ENCODE measurements at regions not wholly inside any gene's neighbourhood (a gene's known extent, or its start where the extent isn't known, plus 50 kb on each side); places are given as distances from the start of the nearest gene placed in this dataset.

DNA sequence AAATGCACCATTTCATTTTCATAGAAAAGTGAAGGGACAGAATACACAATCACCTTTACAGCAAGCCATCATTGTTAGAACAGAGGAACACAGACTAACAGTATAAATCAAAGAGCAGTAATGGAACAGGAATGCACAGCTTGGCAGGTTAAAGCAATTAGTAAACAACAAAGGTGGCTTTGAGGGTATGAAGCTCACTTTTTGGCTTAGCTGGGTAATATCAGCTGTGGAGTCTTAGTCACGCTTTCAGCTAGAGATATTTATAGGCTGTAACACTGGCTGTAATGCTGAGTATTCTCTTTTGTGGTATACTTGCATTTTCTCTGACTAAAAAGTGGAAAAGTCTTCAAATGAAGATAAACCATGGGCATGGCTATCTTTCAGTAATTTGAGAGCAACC is 1780.5 kb downstream of the LRRC4C start:
- TF ChIP-seq, protein P1, sequence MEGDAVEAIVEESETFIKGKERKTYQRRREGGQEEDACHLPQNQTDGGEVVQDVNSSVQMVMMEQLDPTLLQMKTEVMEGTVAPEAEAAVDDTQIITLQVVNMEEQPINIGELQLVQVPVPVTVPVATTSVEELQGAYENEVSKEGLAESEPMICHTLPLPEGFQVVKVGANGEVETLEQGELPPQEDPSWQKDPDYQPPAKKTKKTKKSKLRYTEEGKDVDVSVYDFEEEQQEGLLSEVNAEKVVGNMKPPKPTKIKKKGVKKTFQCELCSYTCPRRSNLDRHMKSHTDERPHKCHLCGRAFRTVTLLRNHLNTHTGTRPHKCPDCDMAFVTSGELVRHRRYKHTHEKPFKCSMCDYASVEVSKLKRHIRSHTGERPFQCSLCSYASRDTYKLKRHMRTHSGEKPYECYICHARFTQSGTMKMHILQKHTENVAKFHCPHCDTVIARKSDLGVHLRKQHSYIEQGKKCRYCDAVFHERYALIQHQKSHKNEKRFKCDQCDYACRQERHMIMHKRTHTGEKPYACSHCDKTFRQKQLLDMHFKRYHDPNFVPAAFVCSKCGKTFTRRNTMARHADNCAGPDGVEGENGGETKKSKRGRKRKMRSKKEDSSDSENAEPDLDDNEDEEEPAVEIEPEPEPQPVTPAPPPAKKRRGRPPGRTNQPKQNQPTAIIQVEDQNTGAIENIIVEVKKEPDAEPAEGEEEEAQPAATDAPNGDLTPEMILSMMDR (IDR thresholded peaks at IDR 0.05; ENCODE audit: low read depth, low read length): no peak
- no peak for TF ChIP-seq POLR2A (IDR thresholded peaks at IDR 0.05; ENCODE audit: extremely low read depth, insufficient read length)
- no peak for TF ChIP-seq MAX (IDR thresholded peaks at IDR 0.05; ENCODE audit: low read depth, low read length)
- no peak for TF ChIP-seq MYC (IDR thresholded peaks at IDR 0.05; ENCODE audit: low read depth, low read length)
